MM.1S (cell line): ENCODE measurements at regions not wholly inside any gene's neighbourhood (a gene's known extent, or its start where the extent isn't known, plus 50 kb on each side); places are given as distances from the start of the nearest gene placed in this dataset.

Experiments
- CTCF ChIP-seq: fragments of 300-600 bp; sonication (generic); IDR thresholded peaks from 2 replicates; pipeline ENCODE4 v1.5.1; 2016; ENCODE audit warnings: antibody characterized with exemption, low read length, mixed read lengths
- EZH2 ChIP-seq: fragments of 300-600 bp; sonication (generic); optimal IDR thresholded peaks from 2 replicates; pipeline ENCODE3; 2017; ENCODE audit warnings: low read depth, mild to moderate bottlenecking, antibody characterized with exemption, low read length, mixed read lengths

DNA sequence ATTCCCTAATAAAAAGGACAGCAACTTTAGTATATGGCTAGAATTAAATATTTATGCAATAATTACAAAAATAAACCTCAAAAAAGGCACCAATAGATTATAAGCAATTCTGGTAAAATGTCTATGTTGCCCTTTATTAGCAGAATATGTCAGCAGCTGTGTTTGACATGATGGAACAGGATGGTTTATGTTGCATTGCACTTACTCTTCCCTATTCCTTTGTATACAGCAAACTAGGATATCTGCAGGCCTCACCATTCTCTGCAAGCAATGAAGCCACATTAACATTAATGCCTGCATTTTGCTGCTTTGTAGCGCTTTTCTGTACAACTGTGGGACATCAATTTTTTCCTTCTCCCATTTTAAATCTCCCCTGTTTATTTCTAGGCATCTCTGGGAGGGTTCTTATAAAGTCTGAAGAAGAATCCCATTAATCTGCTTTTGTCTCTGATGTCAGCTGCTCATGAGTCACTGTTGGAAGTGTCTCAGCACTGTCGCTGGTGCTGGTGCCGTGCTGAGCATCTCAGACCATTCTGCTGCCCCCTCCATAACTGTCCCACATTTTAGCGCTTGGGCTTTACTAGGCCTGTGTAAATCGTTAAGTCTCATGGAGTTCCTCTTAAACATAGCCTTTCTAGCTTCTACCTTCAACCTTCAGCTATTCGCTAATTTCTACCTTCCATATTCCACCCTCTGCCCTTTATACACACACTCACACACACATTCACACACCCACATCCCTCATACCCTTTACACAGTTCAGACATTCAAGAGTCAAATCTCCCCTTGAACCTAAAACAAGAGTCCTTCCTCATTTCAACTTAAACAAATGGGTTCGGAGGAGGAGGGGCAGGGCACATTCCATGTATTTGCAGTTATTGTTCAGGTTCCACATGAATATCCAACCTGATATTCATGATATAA lies 64.4 kb upstream of the TRHDE start:
- TF ChIP-seq CTCF (no peak), EZH2 (no peak)
